ENCODE measurements at regions not wholly inside any gene's neighbourhood (a gene's known extent, or its start where the extent isn't known, plus 50 kb on each side); places are given as distances from the start of the nearest gene placed in this dataset.

GRCh38 chr12:90015228-90015627 is 306.6 kb upstream of the ATP2B1 start:
- Histone ChIP-seq H3K79me2 (ENCODE audit: control insufficient read depth, insufficient read depth, low read length) (no peaks in the 10 kb centered on the region), H3K23ac (ENCODE audit: low read length) (no peak overlapping the region), H3K9ac (ENCODE audit: low read length) (no peak overlapping the region), H3K36me3 (ENCODE audit: control insufficient read depth, insufficient read depth, low read length) (no peaks in the 10 kb centered on the region), H2BK5ac (ENCODE audit: low read length) (no peak overlapping the region), H3K4me1 (ENCODE audit: control insufficient read depth, low read depth, low read length) (no peaks in the 10 kb centered on the region), H2BK15ac (replicated peaks; ENCODE audit: low read depth) (no peak overlapping the region), H3K4me2 (ENCODE audit: low read length) (no peak overlapping the region), H3K79me1 (ENCODE audit: low read length) (no peaks in the 10 kb centered on the region), H3K27me3 (ENCODE audit: insufficient read depth, low read length, poor library complexity) (no peaks in the 10 kb centered on the region), H3K18ac (ENCODE audit: low read length) (no peak overlapping the region), H2BK120ac (ENCODE audit: low read depth, low read length) (no peak overlapping the region), H3K4me3 (ENCODE audit: low read length) (no peak overlapping the region), H3K56ac (ENCODE audit: low read length) (no peak overlapping the region), H3K4ac (ENCODE audit: low read depth, low read length) (no peak overlapping the region), H2AK5ac (ENCODE audit: low read length) (no peak overlapping the region), H4K5ac (ENCODE audit: low read length) (no peak overlapping the region), H4K8ac (ENCODE audit: low read depth, low read length) (no peak overlapping the region), H3K27ac (ENCODE audit: low read depth, low read length) (no peak overlapping the region)
- no peak for DNase-seq
- no CpG with 5 or more reads among the region's 1 CpG for WGBS (ENCODE audit: extremely low coverage, insufficient coverage, low lambda C conversion rate)

- Histone ChIP-seq H3K79me2 (ENCODE audit: control insufficient read depth, insufficient read depth, low read length) (no peaks in the 10 kb centered on the region), H3K79me1 (ENCODE audit: low read length) (no peaks in the 10 kb centered on the region), H4K8ac (ENCODE audit: low read depth, low read length) (no peak overlapping the region), H3K27ac (ENCODE audit: low read depth, low read length) (no peak overlapping the region), H2BK120ac (ENCODE audit: low read depth, low read length) (no peak overlapping the region), H3K4me1 (ENCODE audit: control insufficient read depth, low read depth, low read length) (no peaks in the 10 kb centered on the region), H3K27me3 (ENCODE audit: insufficient read depth, low read length, poor library complexity) (no peaks in the 10 kb centered on the region), H3K36me3 (ENCODE audit: control insufficient read depth, insufficient read depth, low read length) (no peaks in the 10 kb centered on the region), H2BK5ac (ENCODE audit: low read length) (no peak overlapping the region), H3K56ac (ENCODE audit: low read length) (no peak overlapping the region), H4K5ac (ENCODE audit: low read length) (no peak overlapping the region), H2BK15ac (replicated peaks; ENCODE audit: low read depth) (no peak overlapping the region), H3K9ac (ENCODE audit: low read length) (no peak overlapping the region), H3K23ac (ENCODE audit: low read length) (no peak overlapping the region), H3K4ac (ENCODE audit: low read depth, low read length) (no peak overlapping the region), H3K18ac (ENCODE audit: low read length) (no peak overlapping the region), H2AK5ac (ENCODE audit: low read length) (no peak overlapping the region), H3K4me2 (ENCODE audit: low read length) (no peak overlapping the region), H3K4me3 (ENCODE audit: low read length) (no peak overlapping the region)
- DNase-seq, result peak; percentile 49
Measured at GRCh38 chr12:90013409-90013808, 304.8 kb upstream of the ATP2B1 start.

GRCh38 chr12:90010089-90010488 is 301.5 kb upstream of the ATP2B1 start:
- no peak overlapping the region for H3K56ac ChIP-seq (ENCODE audit: low read length)
- no peaks in the 10 kb centered on the region for H3K36me3 ChIP-seq (ENCODE audit: control insufficient read depth, insufficient read depth, low read length)
- H2AK5ac ChIP-seq (ENCODE audit: low read length), result no peak overlapping the region
- H2BK5ac ChIP-seq (ENCODE audit: low read length), result no peak overlapping the region
- H2BK120ac ChIP-seq (ENCODE audit: low read depth, low read length), result no peak overlapping the region
- no peaks in the 10 kb centered on the region for H3K79me2 ChIP-seq (ENCODE audit: control insufficient read depth, insufficient read depth, low read length)
- no peaks in the 10 kb centered on the region for H3K79me1 ChIP-seq (ENCODE audit: low read length)
- H3K4me1 ChIP-seq (ENCODE audit: control insufficient read depth, low read depth, low read length), result no peaks in the 10 kb centered on the region
- no peaks in the 10 kb centered on the region for H3K27me3 ChIP-seq (ENCODE audit: insufficient read depth, low read length, poor library complexity)
- peak; percentile 42 for DNase-seq
- no peak overlapping the region for H3K27ac ChIP-seq (ENCODE audit: low read depth, low read length)
- H4K8ac ChIP-seq (ENCODE audit: low read depth, low read length), result no peak overlapping the region
- no peak overlapping the region for H2BK15ac ChIP-seq (replicated peaks; ENCODE audit: low read depth)
- no peak overlapping the region for H3K18ac ChIP-seq (ENCODE audit: low read length)
- H3K23ac ChIP-seq (ENCODE audit: low read length), result no peak overlapping the region
- no CpG with 5 or more reads among the region's 3 CpGs for WGBS (ENCODE audit: extremely low coverage, insufficient coverage, low lambda C conversion rate)
- no peak overlapping the region for H3K4me3 ChIP-seq (ENCODE audit: low read length)
- no peak overlapping the region for H3K4me2 ChIP-seq (ENCODE audit: low read length)
- no peak overlapping the region for H3K4ac ChIP-seq (ENCODE audit: low read depth, low read length)
- H4K5ac ChIP-seq (ENCODE audit: low read length), result no peak overlapping the region
- no peak overlapping the region for H3K9ac ChIP-seq (ENCODE audit: low read length)

GRCh38 chr12:90008277-90008676 is 299.6 kb upstream of the ATP2B1 start:
- Histone ChIP-seq H3K18ac (ENCODE audit: low read length) (no peak overlapping the region), H3K4me1 (ENCODE audit: control insufficient read depth, low read depth, low read length) (no peaks in the 10 kb centered on the region), H2BK15ac (replicated peaks; ENCODE audit: low read depth) (no peak overlapping the region), H3K27me3 (ENCODE audit: insufficient read depth, low read length, poor library complexity) (no peaks in the 10 kb centered on the region), H4K8ac (ENCODE audit: low read depth, low read length) (no peak overlapping the region), H3K4me2 (ENCODE audit: low read length) (no peak overlapping the region), H3K27ac (ENCODE audit: low read depth, low read length) (no peak overlapping the region), H3K9ac (ENCODE audit: low read length) (no peak overlapping the region), H3K56ac (ENCODE audit: low read length) (no peak overlapping the region), H3K23ac (ENCODE audit: low read length) (no peak overlapping the region), H3K79me2 (ENCODE audit: control insufficient read depth, insufficient read depth, low read length) (no peaks in the 10 kb centered on the region), H2AK5ac (ENCODE audit: low read length) (no peak overlapping the region), H2BK120ac (ENCODE audit: low read depth, low read length) (no peak overlapping the region), H4K5ac (ENCODE audit: low read length) (no peak overlapping the region), H3K79me1 (ENCODE audit: low read length) (no peaks in the 10 kb centered on the region), H3K4me3 (ENCODE audit: low read length) (no peak overlapping the region), H2BK5ac (ENCODE audit: low read length) (no peak overlapping the region), H3K4ac (ENCODE audit: low read depth, low read length) (no peak overlapping the region), H3K36me3 (ENCODE audit: control insufficient read depth, insufficient read depth, low read length) (no peaks in the 10 kb centered on the region)
- DNase-seq, result no peak
- no CpG with 5 or more reads among the region's 3 CpGs for WGBS (ENCODE audit: extremely low coverage, insufficient coverage, low lambda C conversion rate)

GRCh38 chr12:90004319-90005074 is 295.9 kb upstream of the ATP2B1 start:
- H3K27me3 ChIP-seq (ENCODE audit: insufficient read depth, low read length, poor library complexity), result no peaks in the 10 kb centered on the region
- no peak overlapping the region for H3K9ac ChIP-seq (ENCODE audit: low read length)
- H3K4me3 ChIP-seq (ENCODE audit: low read length), result no peak overlapping the region
- peak; percentile 53 for DNase-seq
- H2BK120ac ChIP-seq (ENCODE audit: low read depth, low read length), result no peak overlapping the region
- no peak overlapping the region for H3K23ac ChIP-seq (ENCODE audit: low read length)
- H3K4ac ChIP-seq (ENCODE audit: low read depth, low read length), result no peak overlapping the region
- H2AK5ac ChIP-seq (ENCODE audit: low read length), result no peak overlapping the region
- H3K27ac ChIP-seq (ENCODE audit: low read depth, low read length), result no peak overlapping the region
- H4K8ac ChIP-seq (ENCODE audit: low read depth, low read length), result no peak overlapping the region
- WGBS (ENCODE audit: extremely low coverage, insufficient coverage, low lambda C conversion rate), result no CpG with 5 or more reads among the region's 5 CpGs
- H2BK5ac ChIP-seq (ENCODE audit: low read length), result no peak overlapping the region
- no peak overlapping the region for H3K4me2 ChIP-seq (ENCODE audit: low read length)
- no peak overlapping the region for H3K56ac ChIP-seq (ENCODE audit: low read length)
- H3K4me1 ChIP-seq (ENCODE audit: control insufficient read depth, low read depth, low read length), result no peaks in the 10 kb centered on the region
- no peaks in the 10 kb centered on the region for H3K36me3 ChIP-seq (ENCODE audit: control insufficient read depth, insufficient read depth, low read length)
- H4K5ac ChIP-seq (ENCODE audit: low read length), result no peak overlapping the region
- H3K79me1 ChIP-seq (ENCODE audit: low read length), result no peaks in the 10 kb centered on the region
- H3K18ac ChIP-seq (ENCODE audit: low read length), result no peak overlapping the region
- no peaks in the 10 kb centered on the region for H3K79me2 ChIP-seq (ENCODE audit: control insufficient read depth, insufficient read depth, low read length)
- no peak overlapping the region for H2BK15ac ChIP-seq (replicated peaks; ENCODE audit: low read depth)

GRCh38 chr12:90003688-90004087 is 295.1 kb upstream of the ATP2B1 start:
- H3K27me3 ChIP-seq (ENCODE audit: insufficient read depth, low read length, poor library complexity), result no peaks in the 10 kb centered on the region
- no peak overlapping the region for H3K56ac ChIP-seq (ENCODE audit: low read length)
- DNase-seq, result no peak
- no peaks in the 10 kb centered on the region for H3K4me1 ChIP-seq (ENCODE audit: control insufficient read depth, low read depth, low read length)
- no peak overlapping the region for H3K9ac ChIP-seq (ENCODE audit: low read length)
- no peaks in the 10 kb centered on the region for H3K79me1 ChIP-seq (ENCODE audit: low read length)
- H4K8ac ChIP-seq (ENCODE audit: low read depth, low read length), result no peak overlapping the region
- H2BK5ac ChIP-seq (ENCODE audit: low read length), result no peak overlapping the region
- H2BK120ac ChIP-seq (ENCODE audit: low read depth, low read length), result no peak overlapping the region
- H3K4ac ChIP-seq (ENCODE audit: low read depth, low read length), result no peak overlapping the region
- no peak overlapping the region for H3K4me3 ChIP-seq (ENCODE audit: low read length)
- H3K23ac ChIP-seq (ENCODE audit: low read length), result no peak overlapping the region
- peak overlapping the region; percentile 36 for H2BK15ac ChIP-seq (replicated peaks; ENCODE audit: low read depth)
- H2AK5ac ChIP-seq (ENCODE audit: low read length), result no peak overlapping the region
- no peak overlapping the region for H3K4me2 ChIP-seq (ENCODE audit: low read length)
- no peak overlapping the region for H4K5ac ChIP-seq (ENCODE audit: low read length)
- H3K27ac ChIP-seq (ENCODE audit: low read depth, low read length), result no peak overlapping the region
- no peaks in the 10 kb centered on the region for H3K36me3 ChIP-seq (ENCODE audit: control insufficient read depth, insufficient read depth, low read length)
- no CpG with 5 or more reads among the region's 1 CpG for WGBS (ENCODE audit: extremely low coverage, insufficient coverage, low lambda C conversion rate)
- no peaks in the 10 kb centered on the region for H3K79me2 ChIP-seq (ENCODE audit: control insufficient read depth, insufficient read depth, low read length)
- H3K18ac ChIP-seq (ENCODE audit: low read length), result no peak overlapping the region

Measured in mesendoderm (in vitro differentiated cells).